ENCODE measurements at regions not wholly inside any gene's neighbourhood (a gene's known extent, or its start where the extent isn't known, plus 50 kb on each side); places are given as distances from the start of the nearest gene placed in this dataset.

DNA sequence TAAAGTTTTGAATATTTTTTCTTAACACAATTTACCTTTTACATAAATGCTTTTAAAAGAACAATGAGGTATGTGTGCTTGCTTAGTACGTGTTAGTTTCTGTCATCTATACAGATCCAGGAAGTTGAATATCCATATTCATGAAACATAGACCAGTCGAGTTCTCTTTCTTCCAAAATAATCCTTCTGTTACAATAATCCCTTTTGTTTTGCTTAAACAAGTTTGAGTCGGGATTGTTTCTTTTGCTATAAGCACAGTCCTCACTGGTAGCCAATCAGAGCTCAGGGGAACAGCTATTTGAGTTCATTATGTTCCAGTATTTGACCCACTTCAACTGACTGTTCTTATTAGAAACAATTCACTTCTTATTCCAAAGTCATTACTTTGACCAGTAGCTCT, 214.7 kb upstream of the FLRT2 start:
- no peak for DNase-seq (ENCODE audit: extremely low spot score)
- ChIA-PET CTCF (no interaction called here), POLR2A (no interaction called here)
- TF ChIP-seq LEF1 (IDR thresholded peaks at IDR 0.05; ENCODE audit: borderline replicate concordance) (no peak), SP1 (IDR thresholded peaks at IDR 0.05) (no peak), ELF4 (IDR thresholded peaks at IDR 0.05) (no peak), ZNF384 (IDR thresholded peaks at IDR 0.05) (no peak), FOXM1 (IDR thresholded peaks at IDR 0.05; ENCODE audit: borderline replicate concordance) (no peak), FOXK2 (IDR thresholded peaks at IDR 0.05) (no peak), TARDBP (IDR thresholded peaks at IDR 0.05) (no peak), CTBP1 (IDR thresholded peaks at IDR 0.05; ENCODE audit: borderline replicate concordance) (no peak), FOXA1 (IDR thresholded peaks at IDR 0.05) (no peak), SUZ12 (IDR thresholded peaks at IDR 0.05) (no peak), BHLHE40 (IDR thresholded peaks at IDR 0.05; ENCODE audit: borderline replicate concordance) (no peak), HDGF (IDR thresholded peaks at IDR 0.05; ENCODE audit: borderline replicate concordance) (no peak), L3MBTL2 (conservative IDR thresholded peaks at IDR 0.05) (no peak), ARNT (IDR thresholded peaks at IDR 0.05) (no peak), PKNOX1 (IDR thresholded peaks at IDR 0.05) (no peak), NFRKB (IDR thresholded peaks at IDR 0.05) (no peak)

- DNase-seq (ENCODE audit: extremely low spot score) = no peak
- TF ChIP-seq SUZ12 (IDR thresholded peaks at IDR 0.05) (no peak), L3MBTL2 (conservative IDR thresholded peaks at IDR 0.05) (no peak), TARDBP (IDR thresholded peaks at IDR 0.05) (no peak), ARNT (IDR thresholded peaks at IDR 0.05) (no peak), FOXM1 (IDR thresholded peaks at IDR 0.05; ENCODE audit: borderline replicate concordance) (no peak), NFRKB (IDR thresholded peaks at IDR 0.05) (no peak), FOXA1 (IDR thresholded peaks at IDR 0.05) (no peak), CTBP1 (IDR thresholded peaks at IDR 0.05; ENCODE audit: borderline replicate concordance) (no peak), ZNF384 (IDR thresholded peaks at IDR 0.05) (no peak), LEF1 (IDR thresholded peaks at IDR 0.05; ENCODE audit: borderline replicate concordance) (no peak)
- ChIA-PET CTCF (no interaction called here), POLR2A (no interaction called here)
Measured at GRCh38 chr14:85315733-85316290, 214.1 kb upstream of the FLRT2 start.

- DNase-seq (ENCODE audit: extremely low spot score) = no peak
- ChIA-PET POLR2A (no interaction called here), CTCF (no interaction called here)
- no peak for TF ChIP-seq FOXM1 (IDR thresholded peaks at IDR 0.05; ENCODE audit: borderline replicate concordance)
Measured at GRCh38 chr14:85316701-85317410, 213.1 kb upstream of the FLRT2 start.

DNA sequence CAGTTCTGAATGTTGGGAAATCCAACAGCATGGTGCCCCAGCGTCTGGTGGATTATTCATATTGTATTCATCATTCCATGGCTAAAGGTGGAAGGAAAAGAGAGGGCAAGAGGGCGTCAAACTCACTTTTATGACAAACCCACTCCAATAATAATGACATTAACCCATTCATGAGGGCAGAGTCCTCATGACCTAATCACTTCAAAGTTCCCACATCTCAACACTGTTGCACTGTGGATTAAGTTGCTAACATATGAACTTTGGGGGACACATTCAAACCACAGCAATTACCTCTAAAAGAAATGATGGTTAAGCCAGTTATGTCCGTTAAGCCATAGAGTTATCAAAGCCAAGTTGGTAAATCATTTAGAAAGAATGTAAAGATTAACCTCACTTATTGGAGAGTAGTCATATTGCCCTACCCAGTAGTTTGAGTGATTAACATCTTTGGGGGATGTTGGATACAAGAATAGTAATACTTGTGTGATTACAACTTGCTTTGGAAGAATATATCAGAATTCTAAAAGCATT, 212.4 kb upstream of the FLRT2 start:
- no peak for TF ChIP-seq PKNOX1 (IDR thresholded peaks at IDR 0.05)
- no peak for TF ChIP-seq ELF4 (IDR thresholded peaks at IDR 0.05)
- TF ChIP-seq ZNF384 (IDR thresholded peaks at IDR 0.05) = no peak
- TF ChIP-seq ARNT (IDR thresholded peaks at IDR 0.05) = no peak
- no peak for TF ChIP-seq BHLHE40 (IDR thresholded peaks at IDR 0.05; ENCODE audit: borderline replicate concordance)
- TF ChIP-seq HDGF (IDR thresholded peaks at IDR 0.05; ENCODE audit: borderline replicate concordance) = no peak
- no peak for TF ChIP-seq FOXA1 (IDR thresholded peaks at IDR 0.05)
- TF ChIP-seq TARDBP (IDR thresholded peaks at IDR 0.05) = no peak
- no peak for TF ChIP-seq NFRKB (IDR thresholded peaks at IDR 0.05)
- no peak for TF ChIP-seq L3MBTL2 (conservative IDR thresholded peaks at IDR 0.05)
- no peak for TF ChIP-seq FOXK2 (IDR thresholded peaks at IDR 0.05)
- no peak for TF ChIP-seq SP1 (IDR thresholded peaks at IDR 0.05)
- no peak for TF ChIP-seq LEF1 (IDR thresholded peaks at IDR 0.05; ENCODE audit: borderline replicate concordance)
- no peak for TF ChIP-seq SUZ12 (IDR thresholded peaks at IDR 0.05)
- no peak for TF ChIP-seq CTBP1 (IDR thresholded peaks at IDR 0.05; ENCODE audit: borderline replicate concordance)
- TF ChIP-seq FOXM1 (IDR thresholded peaks at IDR 0.05; ENCODE audit: borderline replicate concordance) = no peak
- DNase-seq (ENCODE audit: extremely low spot score) = no peak
- CTCF ChIA-PET = no interaction called here
- POLR2A ChIA-PET = no interaction called here

DNA sequence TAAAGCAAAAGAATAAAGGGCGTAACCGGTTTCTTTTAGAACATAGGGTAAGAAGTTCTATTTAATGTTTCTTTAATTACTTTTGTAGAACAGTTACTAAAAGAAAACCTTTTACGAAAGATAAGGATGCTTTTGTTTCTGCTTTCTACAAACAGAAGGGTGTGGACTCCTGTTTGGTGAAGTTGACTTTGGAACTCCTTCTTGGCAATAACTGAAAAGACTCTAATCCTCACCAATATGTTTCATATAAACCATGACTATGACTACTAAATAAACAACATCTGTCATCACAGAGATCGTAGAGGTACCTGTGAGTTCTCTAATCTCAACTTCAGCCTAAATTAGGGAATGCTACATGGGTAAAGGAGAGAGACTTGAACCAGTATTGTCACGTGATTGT, 210.8 kb upstream of the FLRT2 start:
- ChIA-PET POLR2A (no interaction called here), CTCF (no interaction called here)
- TF ChIP-seq L3MBTL2 (conservative IDR thresholded peaks at IDR 0.05) = no peak
- TF ChIP-seq PKNOX1 (IDR thresholded peaks at IDR 0.05) = no peak
- TF ChIP-seq FOXM1 (IDR thresholded peaks at IDR 0.05; ENCODE audit: borderline replicate concordance) = no peak
- TF ChIP-seq HDGF (IDR thresholded peaks at IDR 0.05; ENCODE audit: borderline replicate concordance) = no peak
- TF ChIP-seq NFRKB (IDR thresholded peaks at IDR 0.05) = no peak
- TF ChIP-seq ELF4 (IDR thresholded peaks at IDR 0.05) = no peak
- no peak for TF ChIP-seq FOXK2 (IDR thresholded peaks at IDR 0.05)
- no peak for TF ChIP-seq BHLHE40 (IDR thresholded peaks at IDR 0.05; ENCODE audit: borderline replicate concordance)
- no peak for TF ChIP-seq FOXA1 (IDR thresholded peaks at IDR 0.05)
- TF ChIP-seq TARDBP (IDR thresholded peaks at IDR 0.05) = no peak
- no peak for TF ChIP-seq SP1 (IDR thresholded peaks at IDR 0.05)
- no peak for DNase-seq (ENCODE audit: extremely low spot score)

DNA sequence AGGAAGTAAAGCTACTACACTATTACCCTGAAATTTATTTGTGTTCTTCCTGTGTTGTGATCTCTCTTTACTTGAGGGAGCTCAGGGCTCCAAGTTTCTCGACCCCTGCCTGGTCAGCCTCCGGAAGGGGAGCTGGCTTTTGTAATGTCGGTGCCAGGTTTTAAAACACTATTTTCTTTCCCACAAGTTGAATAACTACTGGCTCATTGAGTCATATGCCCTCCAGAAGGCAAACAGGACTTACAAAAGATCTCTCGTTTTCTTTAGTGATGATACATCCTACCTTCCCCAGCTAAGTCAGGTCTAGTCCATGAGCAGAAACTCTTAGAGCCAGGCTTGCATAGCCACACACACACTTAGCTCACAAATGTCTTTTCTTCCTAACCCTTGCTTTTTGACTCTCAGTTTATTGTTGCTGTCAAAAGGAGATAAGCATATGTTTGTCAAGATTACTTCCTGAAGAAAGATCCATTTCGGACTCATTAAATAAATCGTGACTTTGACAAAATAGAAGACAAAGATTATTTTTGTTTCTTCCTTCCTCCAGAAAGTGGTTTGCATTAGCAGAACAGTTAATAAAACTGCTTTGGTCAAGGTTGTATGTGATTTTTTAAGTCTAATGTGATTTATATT, 209.8 kb upstream of the FLRT2 start:
- ChIA-PET CTCF (no interaction called here), POLR2A (no interaction called here)
- DNase-seq (ENCODE audit: extremely low spot score) = no peak
- no peak for TF ChIP-seq LEF1 (IDR thresholded peaks at IDR 0.05; ENCODE audit: borderline replicate concordance)
- no peak for TF ChIP-seq NFRKB (IDR thresholded peaks at IDR 0.05)
- no peak for TF ChIP-seq BHLHE40 (IDR thresholded peaks at IDR 0.05; ENCODE audit: borderline replicate concordance)
- TF ChIP-seq TARDBP (IDR thresholded peaks at IDR 0.05) = no peak
- TF ChIP-seq SP1 (IDR thresholded peaks at IDR 0.05) = no peak
- TF ChIP-seq FOXK2 (IDR thresholded peaks at IDR 0.05) = no peak
- no peak for TF ChIP-seq FOXA1 (IDR thresholded peaks at IDR 0.05)
- TF ChIP-seq FOXM1 (IDR thresholded peaks at IDR 0.05; ENCODE audit: borderline replicate concordance) = no peak
- TF ChIP-seq SUZ12 (IDR thresholded peaks at IDR 0.05) = no peak
